ENCODE measurements at regions not wholly inside any gene's neighbourhood (a gene's known extent, or its start where the extent isn't known, plus 50 kb on each side); places are given as distances from the start of the nearest gene placed in this dataset.

DNA sequence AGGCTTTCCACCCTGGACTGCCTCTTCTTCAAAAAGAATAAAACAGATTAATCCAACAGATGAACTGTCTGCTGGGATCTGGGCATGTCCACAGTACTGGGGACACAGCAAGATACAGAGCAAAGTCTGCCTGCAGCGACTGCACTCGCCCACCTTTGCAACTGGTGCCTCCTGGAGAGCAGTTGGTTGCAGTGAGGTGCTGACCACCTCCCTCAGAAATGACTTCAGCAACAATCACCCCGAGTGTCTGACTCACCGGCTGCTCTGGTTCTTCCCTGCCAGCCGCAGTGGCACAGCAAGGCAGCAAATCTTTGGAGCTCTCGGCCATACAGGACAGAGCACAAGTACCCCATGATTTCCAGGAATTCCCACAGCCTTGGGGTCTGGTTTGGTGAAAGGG is 179.7 kb downstream of the ANAPC1 start:
- Histone ChIP-seq H4K5ac (ENCODE audit: insufficient read length, low read depth, low read length) (no peak overlapping the region), H4K8ac (ENCODE audit: extremely low read depth, insufficient read depth, low read length) (no peak overlapping the region; the same call in 1 of the 2 replicates), H3K23me2 (ENCODE audit: low read depth, low read length) (no peaks in the 10 kb centered on the region), H3K4me2 (ENCODE audit: insufficient read depth in 1 of 2, low read depth in 2 of 2, low read length in 2 of 2) (no peak overlapping the region), H2BK5ac (ENCODE audit: low read depth, low read length) (peak overlapping the region; percentile 47; the same call in 1 of the 2 replicates), H3K14ac (ENCODE audit: insufficient read length) (peak overlapping the region; percentile 8), H3K56ac (replicated peaks; ENCODE audit: insufficient read length, low read depth, low read length) (no peak overlapping the region), H2BK15ac (ENCODE audit: low read length) (no peak overlapping the region; the same call in 1 of the 2 replicates), H3K27me3 (replicated peaks in 1 of 4; ENCODE audit: control insufficient read depth in 3 of 4, extremely low read depth in 1 of 4, insufficient read depth in 3 of 4, low read length in 3 of 4) (peaks cover 0 to 7% (median 0%) of the 10 kb centered on the region in 4 experiments; a peak in 1 of 7 replicates), H3K27ac (ENCODE audit: low read depth, low read length) (no peak overlapping the region), H3K9me3 (ENCODE audit: insufficient read depth in 2 of 2, low read depth in 1 of 2, low read length in 1 of 2) (no peaks in the 10 kb centered on the region), H2AK5ac (ENCODE audit: low read depth, low read length) (no peak overlapping the region), H3K4ac (replicated peaks; ENCODE audit: insufficient read length, low read depth, low read length) (peak overlapping the region; percentile 64), H4K20me1 (replicated peaks in 1 of 2; ENCODE audit: control insufficient read depth in 1 of 2, insufficient read depth in 2 of 2, low read length in 2 of 2) (no peaks in the 10 kb centered on the region), H3K9ac (replicated peaks in 1 of 4; ENCODE audit: extremely low read depth in 1 of 4, low read depth in 3 of 4, low read length in 3 of 4) (no peak overlapping the region; a peak in 1 of 7 replicates), H3K36me3 (ENCODE audit: control insufficient read depth in 2 of 4, insufficient read depth in 4 of 4, low read length in 3 of 4) (no peaks in the 10 kb centered on the region), H3K18ac (ENCODE audit: extremely low read depth, low read length) (peak overlapping the region; percentile 7; the same call in 1 of the 2 replicates), H2BK20ac (ENCODE audit: low read length) (peak overlapping the region; percentile 98), H3K79me2 (ENCODE audit: control insufficient read depth in 1 of 2, insufficient read depth in 2 of 2, low read length in 2 of 2) (no peaks in the 10 kb centered on the region), H3K79me1 (ENCODE audit: low read depth, low read length) (no peaks in the 10 kb centered on the region), H3K4me3 (ENCODE audit: extremely low read depth in 1 of 4, insufficient read depth in 2 of 4, low read depth in 3 of 4, low read length in 4 of 4) (no peak overlapping the region), H2BK120ac (replicated peaks; ENCODE audit: low read depth, low read length) (peak overlapping the region; percentile 18), H2AFZ (ENCODE audit: low read length) (no peak overlapping the region), H3K4me1 (replicated peaks in 1 of 4; ENCODE audit: control insufficient read depth in 3 of 4, insufficient read depth in 4 of 4, low read length in 3 of 4) (peaks cover 11 to 33% (median 21%) of the 10 kb centered on the region in 4 experiments), H2BK12ac (ENCODE audit: low read depth, low read length) (peak overlapping the region; percentile 56), H3K23ac (ENCODE audit: insufficient read length) (no peak overlapping the region), H4K91ac (replicated peaks; ENCODE audit: insufficient read length, low read length) (peak overlapping the region; percentile 69)
- 89% methylated on average over 6 of the region's 6 CpGs; no CpG with 5 or more reads in 1 of the 2 experiments for WGBS, 2 experiments (ENCODE audit: extremely low coverage in 1 of 2, insufficient coverage in 1 of 2, insufficient read length in 1 of 2, insufficient replicate concordance in 2 of 2, low coverage in 1 of 2, low lambda C conversion rate in 2 of 2, missing lambda C conversion rate in 1 of 2)
- ChIA-PET CTCF (ENCODE audit: partially characterized antibody) (interaction anchor here (1.6 to 5.4 kb wide), 3 partner anchors 13 to 85 kb away, joined by 5 to 31 read pairs (median 23); no protein-coding TSS in a partner anchor), POLR2A (ENCODE audit: partially characterized antibody) (no interaction called here)
- DNase-seq (ENCODE audit: low read depth in 1 of 2, low spot score in 2 of 2) (no peak), FAIRE-seq (no peak)
- TF ChIP-seq SP2 (IDR thresholded peaks at IDR 0.05; ENCODE audit: low read length) = no peak
- TF ChIP-seq ZNF274 (IDR thresholded peaks at IDR 0.05; ENCODE audit: borderline replicate concordance, extremely low read depth, low read length) = no peak
- TF ChIP-seq EZH2 (IDR thresholded peaks at IDR 0.05; ENCODE audit: low read depth, low read length, severe bottlenecking) = no peak
- TF ChIP-seq ASH2L (IDR thresholded peaks at IDR 0.05; ENCODE audit: low read length) = no peak
- no peak for TF ChIP-seq RXRA (IDR thresholded peaks at IDR 0.05; ENCODE audit: insufficient read depth, low read depth, low read length)
- no peak for TF ChIP-seq TAF7 (optimal IDR thresholded peaks at IDR 0.05; ENCODE audit: borderline replicate concordance, low read depth, low read length)
- TF ChIP-seq, protein P1, sequence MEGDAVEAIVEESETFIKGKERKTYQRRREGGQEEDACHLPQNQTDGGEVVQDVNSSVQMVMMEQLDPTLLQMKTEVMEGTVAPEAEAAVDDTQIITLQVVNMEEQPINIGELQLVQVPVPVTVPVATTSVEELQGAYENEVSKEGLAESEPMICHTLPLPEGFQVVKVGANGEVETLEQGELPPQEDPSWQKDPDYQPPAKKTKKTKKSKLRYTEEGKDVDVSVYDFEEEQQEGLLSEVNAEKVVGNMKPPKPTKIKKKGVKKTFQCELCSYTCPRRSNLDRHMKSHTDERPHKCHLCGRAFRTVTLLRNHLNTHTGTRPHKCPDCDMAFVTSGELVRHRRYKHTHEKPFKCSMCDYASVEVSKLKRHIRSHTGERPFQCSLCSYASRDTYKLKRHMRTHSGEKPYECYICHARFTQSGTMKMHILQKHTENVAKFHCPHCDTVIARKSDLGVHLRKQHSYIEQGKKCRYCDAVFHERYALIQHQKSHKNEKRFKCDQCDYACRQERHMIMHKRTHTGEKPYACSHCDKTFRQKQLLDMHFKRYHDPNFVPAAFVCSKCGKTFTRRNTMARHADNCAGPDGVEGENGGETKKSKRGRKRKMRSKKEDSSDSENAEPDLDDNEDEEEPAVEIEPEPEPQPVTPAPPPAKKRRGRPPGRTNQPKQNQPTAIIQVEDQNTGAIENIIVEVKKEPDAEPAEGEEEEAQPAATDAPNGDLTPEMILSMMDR (IDR thresholded peaks at IDR 0.05; ENCODE audit: control extremely low read depth in 1 of 3, insufficient read depth in 1 of 3, low read depth in 1 of 3, low read length in 3 of 3) = no peak
- TF ChIP-seq BACH1 (IDR thresholded peaks at IDR 0.05; ENCODE audit: low read length) = no peak
- no peak for TF ChIP-seq CHD1 (IDR thresholded peaks at IDR 0.05; ENCODE audit: low read depth, low read length)
- TF ChIP-seq EP300 (IDR thresholded peaks at IDR 0.05; ENCODE audit: borderline replicate concordance in 1 of 2, low read depth in 2 of 2, low read length in 2 of 2) = no peak
- TF ChIP-seq, protein P2, sequence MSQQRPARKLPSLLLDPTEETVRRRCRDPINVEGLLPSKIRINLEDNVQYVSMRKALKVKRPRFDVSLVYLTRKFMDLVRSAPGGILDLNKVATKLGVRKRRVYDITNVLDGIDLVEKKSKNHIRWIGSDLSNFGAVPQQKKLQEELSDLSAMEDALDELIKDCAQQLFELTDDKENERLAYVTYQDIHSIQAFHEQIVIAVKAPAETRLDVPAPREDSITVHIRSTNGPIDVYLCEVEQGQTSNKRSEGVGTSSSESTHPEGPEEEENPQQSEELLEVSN (IDR thresholded peaks at IDR 0.05) = no peak; the same call in 1 of the 2 replicates

All from H1 (cell line).